ENCODE measurements at regions not wholly inside any gene's neighbourhood (a gene's known extent, or its start where the extent isn't known, plus 50 kb on each side); places are given as distances from the start of the nearest gene placed in this dataset.
A peak's percentile ranks its signal among the peaks of the same experiment; 100 is the strongest.

- peak; percentile 11 for DNase-seq (ENCODE audit: low spot score)
- H3K9me3 ChIP-seq (ENCODE audit: low read depth) = no peaks in the 10 kb centered on the region
- H3K27me3 ChIP-seq = no peaks in the 10 kb centered on the region
- TF ChIP-seq EZH2phosphoT487 (IDR thresholded peaks at IDR 0.05; ENCODE audit: low read depth, severe bottlenecking, unreplicated experiment) (no peak), CTCF (IDR thresholded peaks at IDR 0.05; ENCODE audit: poor library complexity) (no peak), EZH2 (IDR thresholded peaks at IDR 0.05; ENCODE audit: borderline replicate concordance) (no peak)
- no peaks in the 10 kb centered on the region for H3K36me3 ChIP-seq (replicated peaks; ENCODE audit: insufficient read depth, low read depth)
- no peaks in the 10 kb centered on the region for H4K20me1 ChIP-seq (ENCODE audit: insufficient read depth, poor library complexity, severe bottlenecking)
- H3K79me2 ChIP-seq = no peaks in the 10 kb centered on the region
- no peaks in the 10 kb centered on the region for H3K4me1 ChIP-seq (ENCODE audit: insufficient read depth)
- H3K9me2 ChIP-seq (replicated peaks; ENCODE audit: insufficient read depth) = no peaks in the 10 kb centered on the region
- H3K4me3 ChIP-seq = no peak overlapping the region
- peak overlapping the region; percentile 42 for H3K27ac ChIP-seq
- no peak overlapping the region for H2AFZ ChIP-seq
- no peak overlapping the region for H3K4me2 ChIP-seq
- 20% methylated on average over 2 of the region's 2 CpGs for WGBS (ENCODE audit: low lambda C conversion rate, missing lambda C conversion rate)
These were observed 163.7 kb upstream of the SPANXC start for GRCh38 chrX:141405853-141406492.

GRCh38 chrX:141405486-141405852 is 163.2 kb upstream of the SPANXC start:
- no peak overlapping the region for H3K4me2 ChIP-seq
- DNase-seq (ENCODE audit: low spot score) = no peak

GRCh38 chrX:141402897-141403610 is 160.7 kb upstream of the SPANXC start:
- Histone ChIP-seq H3K4me1 (ENCODE audit: insufficient read depth) (no peaks in the 10 kb centered on the region), H3K4me2 (no peak overlapping the region), H3K4me3 (no peak overlapping the region), H3K79me2 (no peaks in the 10 kb centered on the region), H3K9me3 (ENCODE audit: low read depth) (no peaks in the 10 kb centered on the region), H3K27ac (no peak overlapping the region), H3K9me2 (replicated peaks; ENCODE audit: insufficient read depth) (no peaks in the 10 kb centered on the region), H3K36me3 (replicated peaks; ENCODE audit: insufficient read depth, low read depth) (no peaks in the 10 kb centered on the region), H2AFZ (no peak overlapping the region), H4K20me1 (ENCODE audit: insufficient read depth, poor library complexity, severe bottlenecking) (no peaks in the 10 kb centered on the region), H3K27me3 (no peaks in the 10 kb centered on the region)
- DNase-seq (ENCODE audit: low spot score) = no peak
- WGBS (ENCODE audit: low lambda C conversion rate, missing lambda C conversion rate) = 76% methylated on average over 7 of the region's 7 CpGs
- TF ChIP-seq CTCF (IDR thresholded peaks at IDR 0.05; ENCODE audit: poor library complexity) = no peak
- no peak for TF ChIP-seq EZH2 (IDR thresholded peaks at IDR 0.05; ENCODE audit: borderline replicate concordance)
- TF ChIP-seq EZH2phosphoT487 (IDR thresholded peaks at IDR 0.05; ENCODE audit: low read depth, severe bottlenecking, unreplicated experiment) = no peak

More at GRCh38 chrX:141405486-141405852, 163.2 kb upstream of the SPANXC start:
- WGBS (ENCODE audit: low lambda C conversion rate, missing lambda C conversion rate) = 95% methylated on average over 1 of the region's 1 CpG
- Histone ChIP-seq H3K4me3 (no peak overlapping the region), H3K36me3 (replicated peaks; ENCODE audit: insufficient read depth, low read depth) (no peaks in the 10 kb centered on the region), H3K4me1 (ENCODE audit: insufficient read depth) (no peaks in the 10 kb centered on the region), H4K20me1 (ENCODE audit: insufficient read depth, poor library complexity, severe bottlenecking) (no peaks in the 10 kb centered on the region), H3K9me3 (ENCODE audit: low read depth) (no peaks in the 10 kb centered on the region), H3K9me2 (replicated peaks; ENCODE audit: insufficient read depth) (no peaks in the 10 kb centered on the region), H3K27ac (peak overlapping the region; percentile 42), H3K79me2 (no peaks in the 10 kb centered on the region), H2AFZ (no peak overlapping the region), H3K27me3 (no peaks in the 10 kb centered on the region)
- no peak for TF ChIP-seq EZH2 (IDR thresholded peaks at IDR 0.05; ENCODE audit: borderline replicate concordance)
- no peak for TF ChIP-seq CTCF (IDR thresholded peaks at IDR 0.05; ENCODE audit: poor library complexity)
- no peak for TF ChIP-seq EZH2phosphoT487 (IDR thresholded peaks at IDR 0.05; ENCODE audit: low read depth, severe bottlenecking, unreplicated experiment)
